ENCODE measurements at regions not wholly inside any gene's neighbourhood (a gene's known extent, or its start where the extent isn't known, plus 50 kb on each side); places are given as distances from the start of the nearest gene placed in this dataset.

DNA sequence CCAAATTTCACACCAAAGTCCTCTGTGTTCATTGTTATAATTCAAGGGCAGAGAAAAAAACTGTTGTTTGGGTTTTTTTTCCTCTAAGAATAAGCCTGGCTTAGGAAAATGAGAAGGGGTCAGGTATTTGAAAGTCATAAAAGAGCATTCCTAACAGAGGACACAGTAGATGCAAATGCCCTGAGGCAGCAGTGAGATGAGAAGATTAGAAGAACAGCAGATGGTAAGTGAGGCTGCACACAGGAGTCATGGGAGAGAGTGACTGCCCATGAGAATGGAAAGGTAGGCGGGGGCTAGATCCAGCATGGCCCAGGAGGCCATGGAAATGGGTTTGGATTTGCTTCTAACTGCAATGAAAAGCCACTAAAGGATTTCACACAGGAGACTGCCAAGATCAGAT lies 107.5 kb upstream of the RBPJ start:
- H2AK5ac ChIP-seq (ENCODE audit: low read depth, low read length): no peak overlapping the region
- H2BK20ac ChIP-seq (ENCODE audit: low read length): no peak overlapping the region
- H3K23ac ChIP-seq (ENCODE audit: insufficient read length): no peak overlapping the region
- H3K9ac ChIP-seq (replicated peaks in 1 of 4; ENCODE audit: extremely low read depth in 1 of 4, low read depth in 3 of 4, low read length in 3 of 4): no peak overlapping the region
- WGBS, 2 experiments (ENCODE audit: extremely low coverage in 1 of 2, insufficient coverage in 1 of 2, insufficient read length in 1 of 2, insufficient replicate concordance in 2 of 2, low coverage in 1 of 2, low lambda C conversion rate in 2 of 2, missing lambda C conversion rate in 1 of 2): 87% methylated on average over 1 of the region's 1 CpG; no CpG with 5 or more reads in 1 of the 2 experiments
- no peaks in the 10 kb centered on the region for H3K4me1 ChIP-seq (replicated peaks in 1 of 4; ENCODE audit: control insufficient read depth in 3 of 4, insufficient read depth in 4 of 4, low read length in 3 of 4)
- H2BK15ac ChIP-seq (ENCODE audit: low read length): no peak overlapping the region
- H3K18ac ChIP-seq (ENCODE audit: extremely low read depth, low read length): no peak overlapping the region
- no peak overlapping the region for H4K91ac ChIP-seq (replicated peaks; ENCODE audit: insufficient read length, low read length)
- no peak overlapping the region for H2BK120ac ChIP-seq (replicated peaks; ENCODE audit: low read depth, low read length)
- H3K79me2 ChIP-seq (ENCODE audit: control insufficient read depth in 1 of 2, insufficient read depth in 2 of 2, low read length in 2 of 2): no peaks in the 10 kb centered on the region
- no peak overlapping the region for H3K4me3 ChIP-seq (ENCODE audit: extremely low read depth in 1 of 4, insufficient read depth in 2 of 4, low read depth in 3 of 4, low read length in 4 of 4)
- H4K8ac ChIP-seq (ENCODE audit: extremely low read depth, insufficient read depth, low read length): no peak overlapping the region
- DNase-seq (ENCODE audit: low read depth in 1 of 2, low spot score in 2 of 2) (no peak), FAIRE-seq (no peak)
- ChIA-PET POLR2A (ENCODE audit: partially characterized antibody) (no interaction called here), CTCF (ENCODE audit: partially characterized antibody) (interaction anchor here (0.6 to 0.7 kb wide), 3 partner anchors 12 to 1896 kb away, joined by 3 to 4 read pairs (median 3); no protein-coding TSS in a partner anchor)
- H3K56ac ChIP-seq (replicated peaks; ENCODE audit: insufficient read length, low read depth, low read length): no peak overlapping the region
- no peaks in the 10 kb centered on the region for H3K36me3 ChIP-seq (ENCODE audit: control insufficient read depth in 2 of 4, insufficient read depth in 4 of 4, low read length in 3 of 4)
- H2BK12ac ChIP-seq (ENCODE audit: low read depth, low read length): no peak overlapping the region
- no peak overlapping the region for H2AFZ ChIP-seq (ENCODE audit: low read length)
- no peak overlapping the region for H3K14ac ChIP-seq (ENCODE audit: insufficient read length)
- no peak overlapping the region for H3K4ac ChIP-seq (replicated peaks; ENCODE audit: insufficient read length, low read depth, low read length)
- H4K5ac ChIP-seq (ENCODE audit: insufficient read length, low read depth, low read length): no peak overlapping the region
- no peaks in the 10 kb centered on the region for H4K20me1 ChIP-seq (replicated peaks in 1 of 2; ENCODE audit: control insufficient read depth in 1 of 2, insufficient read depth in 2 of 2, low read length in 2 of 2)
- H3K23me2 ChIP-seq (ENCODE audit: low read depth, low read length): no peaks in the 10 kb centered on the region; the same call in 1 of the 2 replicates
- H3K4me2 ChIP-seq (ENCODE audit: insufficient read depth in 1 of 2, low read depth in 2 of 2, low read length in 2 of 2): no peak overlapping the region
- no peak overlapping the region for H3K27ac ChIP-seq (ENCODE audit: low read depth, low read length)
- no peaks in the 10 kb centered on the region for H3K79me1 ChIP-seq (ENCODE audit: low read depth, low read length)
- no peaks in the 10 kb centered on the region for H3K27me3 ChIP-seq (replicated peaks in 1 of 4; ENCODE audit: control insufficient read depth in 3 of 4, extremely low read depth in 1 of 4, insufficient read depth in 3 of 4, low read length in 3 of 4)
- H3K9me3 ChIP-seq (ENCODE audit: insufficient read depth in 2 of 2, low read depth in 1 of 2, low read length in 1 of 2): no peaks in the 10 kb centered on the region
- H2BK5ac ChIP-seq (ENCODE audit: low read depth, low read length): no peak overlapping the region
- no peak for TF ChIP-seq TBP (IDR thresholded peaks at IDR 0.05; ENCODE audit: low read depth, low read length)
- no peak for TF ChIP-seq TEAD4 (IDR thresholded peaks at IDR 0.05; ENCODE audit: low read depth, low read length)
- TF ChIP-seq CEBPB (IDR thresholded peaks at IDR 0.05; ENCODE audit: low read depth, low read length): no peak
- no peak for TF ChIP-seq ATF3 (IDR thresholded peaks at IDR 0.05; ENCODE audit: insufficient read depth, low read depth, low read length)

All from H1 (cell line).